ENCODE measurements at regions not wholly inside any gene's neighbourhood (a gene's known extent, or its start where the extent isn't known, plus 50 kb on each side); places are given as distances from the start of the nearest gene placed in this dataset.
"Not testable (repeated sequence)": the region's sequence is repeated elsewhere in the genome, so short reads cannot be mapped to it uniquely, and the experiment has no call there.

DNA sequence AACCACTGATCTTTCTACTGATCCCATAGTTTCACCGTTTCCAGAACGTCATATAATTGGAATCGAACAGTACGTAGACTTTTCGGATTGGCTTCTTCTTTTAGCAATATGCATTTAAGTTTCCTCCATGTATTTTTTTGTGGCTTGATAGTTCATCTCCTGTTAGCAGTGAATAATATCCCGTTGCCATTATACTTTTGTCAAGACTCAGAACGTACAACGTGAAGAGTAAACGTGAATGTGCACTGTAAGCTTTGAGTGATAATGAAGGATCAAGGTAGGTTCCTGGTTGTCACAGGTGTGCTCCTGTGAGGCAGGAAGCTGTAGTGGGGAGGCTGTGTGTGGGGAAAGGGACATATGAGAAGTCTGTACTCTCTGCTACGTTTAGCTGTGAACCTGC, 1463.7 kb downstream of the FOXD4L5 start:
- not testable (repeated sequence) for H3K36me3 ChIP-seq; H3K27ac ChIP-seq; DNase-seq (ENCODE audit: low spot score in 2 of 2); H3K4me3 ChIP-seq; H3K4me1 ChIP-seq; H3K27me3 ChIP-seq
- H3K9me3 ChIP-seq, result peaks cover 0 to 26% (median 0%) of the 10 kb centered on the region in 4 donors
- WGBS, 2 donors, result 65 to 67% methylated on average over 10 of the region's 10 CpGs

- H3K27me3 ChIP-seq; H3K4me1 ChIP-seq; DNase-seq (ENCODE audit: low spot score in 2 of 2); H3K27ac ChIP-seq; H3K36me3 ChIP-seq; H3K4me3 ChIP-seq: not testable (repeated sequence)
- WGBS, 2 donors, result 76% methylated on average over 12 to 13 of the region's 13 CpGs
- peaks cover 0 to 28% (median 0%) of the 10 kb centered on the region in 4 donors for H3K9me3 ChIP-seq
Observed at GRCh38 chr9:63820882-63821281, 1464.1 kb downstream of the FOXD4L5 start.

GRCh38 chr9:63820383-63820782, 1464.6 kb downstream of the FOXD4L5 start:
- H3K9me3 ChIP-seq, result peaks cover 0 to 32% (median 0%) of the 10 kb centered on the region in 4 donors
- H3K27ac ChIP-seq; H3K36me3 ChIP-seq; H3K4me3 ChIP-seq; DNase-seq (ENCODE audit: low spot score in 2 of 2); H3K27me3 ChIP-seq; H3K4me1 ChIP-seq: not testable (repeated sequence)
- WGBS, 2 donors, result 86 to 90% methylated on average over 3 of the region's 3 CpGs

DNA sequence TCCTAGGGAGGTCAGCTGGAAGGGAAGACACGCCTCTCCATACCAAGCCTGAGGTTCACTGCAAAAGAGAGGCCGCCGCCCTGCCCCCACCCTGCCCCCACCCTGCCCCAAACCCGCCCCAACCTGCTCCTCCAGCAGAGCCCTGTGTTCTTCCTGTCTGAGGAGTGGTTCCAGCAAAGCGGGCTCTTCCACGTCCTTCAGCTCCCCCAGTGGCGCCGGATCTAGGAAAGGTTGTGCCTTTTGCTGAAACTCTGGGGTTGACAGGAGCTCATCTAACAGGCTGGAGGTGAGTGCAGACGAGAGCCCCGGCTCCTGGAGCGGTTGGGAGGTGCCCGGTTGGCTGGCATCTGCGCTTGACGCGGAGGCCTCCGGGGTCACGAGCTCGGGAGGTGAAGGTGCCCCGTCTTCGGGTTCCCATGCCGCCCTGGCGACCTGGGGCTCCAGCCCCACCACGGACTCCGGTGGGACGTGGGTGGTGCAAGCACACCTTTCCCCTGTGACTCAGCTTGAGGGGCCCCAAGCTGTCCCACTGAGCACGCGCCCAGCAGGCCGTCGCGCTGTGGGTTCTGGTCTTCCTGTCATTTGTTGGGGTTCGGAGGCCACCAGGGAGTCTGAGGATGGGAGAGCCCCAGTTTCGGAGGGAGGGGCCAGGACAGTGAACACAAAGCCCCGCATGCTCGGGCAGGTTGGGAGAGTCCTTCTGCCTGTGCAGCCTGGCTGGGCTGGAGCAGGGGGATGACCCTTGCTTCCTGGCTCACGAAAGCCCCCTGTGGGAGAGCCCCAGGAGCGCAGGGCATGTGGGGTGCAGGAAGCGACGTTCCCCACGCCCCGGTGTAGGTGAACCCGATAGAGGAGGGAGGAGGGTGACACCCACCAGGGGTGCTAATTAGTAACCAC, 1467.1 kb downstream of the FOXD4L5 start:
- no peaks in the 10 kb centered on the region for H3K36me3 ChIP-seq
- H3K4me1 ChIP-seq, result no peaks in the 10 kb centered on the region
- H3K27me3 ChIP-seq, result peaks cover 0 to 8% of the 10 kb centered on the region in 2 donors
- no peak overlapping the region for H3K27ac ChIP-seq
- peaks cover 0 to 50% (median 0%) of the 10 kb centered on the region in 4 donors for H3K9me3 ChIP-seq
- TF ChIP-seq EP300 (IDR thresholded peaks at IDR 0.05) (no peak), POLR2A (IDR thresholded peaks at IDR 0.05) (no peak), CTCF (IDR thresholded peaks at IDR 0.05) (no peak)
- H3K4me3 ChIP-seq, result peak overlapping the region in 2 of 4 donors; percentile 10 to 22
- 25 to 33% methylated on average over 41 of the region's 41 CpGs for WGBS, 2 donors
- peak in 1 of 2 donors; percentile 38 for DNase-seq (ENCODE audit: low spot score in 2 of 2)

- no peaks in the 10 kb centered on the region for H3K4me1 ChIP-seq
- peak overlapping the region in 3 of 4 donors; percentile 53 to 68 (median 60) for H3K27ac ChIP-seq
- DNase-seq (ENCODE audit: low spot score in 2 of 2), result peak; percentile 51 to 61
- H3K36me3 ChIP-seq, result no peaks in the 10 kb centered on the region
- WGBS, 2 donors, result 16 to 23% methylated on average over 36 of the region's 36 CpGs
- peaks cover 0 to 8% of the 10 kb centered on the region in 2 donors for H3K27me3 ChIP-seq
- H3K4me3 ChIP-seq, result peak overlapping the region in 2 of 4 donors; percentile 28 to 40
- no peak for TF ChIP-seq POLR2A (IDR thresholded peaks at IDR 0.05)
- no peak for TF ChIP-seq EP300 (IDR thresholded peaks at IDR 0.05)
- no peak for TF ChIP-seq CTCF (IDR thresholded peaks at IDR 0.05)
- peaks cover 0 to 50% (median 0%) of the 10 kb centered on the region in 4 donors for H3K9me3 ChIP-seq
Observed at GRCh38 chr9:63816751-63817621, 1468.0 kb downstream of the FOXD4L5 start.

- H3K4me1 ChIP-seq; H3K27me3 ChIP-seq; H3K27ac ChIP-seq; H3K36me3 ChIP-seq; DNase-seq (ENCODE audit: low spot score in 2 of 2); H3K4me3 ChIP-seq: not testable (repeated sequence)
- H3K9me3 ChIP-seq, result peaks cover 0 to 50% (median 0%) of the 10 kb centered on the region in 4 donors
- 71% methylated on average over 29 of the region's 52 CpGs; no CpG with 5 or more reads in 1 of the 2 donors for WGBS, 2 donors
Observed at GRCh38 chr9:63814970-63815669, 1469.9 kb downstream of the FOXD4L5 start.

DNA sequence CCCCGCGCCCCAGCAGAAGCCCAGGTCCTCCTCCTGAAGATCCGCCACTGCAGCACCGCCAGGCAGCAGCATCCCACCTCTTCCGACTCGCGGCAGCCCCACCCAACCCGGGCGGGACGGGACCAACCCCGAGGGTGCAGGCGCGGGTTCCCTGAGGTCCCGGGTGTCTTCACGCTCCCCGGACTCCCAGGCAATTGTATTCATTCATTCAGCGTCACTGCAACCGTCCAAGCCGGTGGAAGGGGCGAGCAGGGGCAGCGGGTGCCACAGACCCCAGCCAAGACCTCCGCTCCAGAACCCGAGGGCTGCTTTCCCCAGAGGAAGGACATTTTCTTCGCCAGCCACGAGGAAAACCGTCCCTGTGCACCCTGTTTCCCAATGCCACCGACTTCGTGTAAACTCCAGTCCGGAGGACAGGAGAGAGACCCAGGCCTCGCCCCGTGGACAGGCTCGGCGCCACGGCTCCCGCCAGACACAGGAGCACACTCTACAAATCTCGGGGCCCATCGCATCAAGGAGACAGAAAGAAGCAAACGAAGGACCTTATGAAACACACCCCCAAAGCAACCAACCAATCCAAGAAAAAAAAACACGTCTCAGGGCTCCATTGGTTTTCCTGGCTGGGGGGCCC, 1471.5 kb downstream of the FOXD4L5 start:
- not testable (repeated sequence) for H3K36me3 ChIP-seq; H3K4me1 ChIP-seq; H3K27me3 ChIP-seq; H3K27ac ChIP-seq; DNase-seq (ENCODE audit: low spot score in 2 of 2)
- 31 to 60% methylated on average over 25 to 32 of the region's 39 CpGs for WGBS, 2 donors
- Histone ChIP-seq H3K4me3 (peak overlapping the region in 1 of 4 donors; percentile 19), H3K9me3 (peaks cover 0 to 46% (median 0%) of the 10 kb centered on the region in 4 donors)

DNA sequence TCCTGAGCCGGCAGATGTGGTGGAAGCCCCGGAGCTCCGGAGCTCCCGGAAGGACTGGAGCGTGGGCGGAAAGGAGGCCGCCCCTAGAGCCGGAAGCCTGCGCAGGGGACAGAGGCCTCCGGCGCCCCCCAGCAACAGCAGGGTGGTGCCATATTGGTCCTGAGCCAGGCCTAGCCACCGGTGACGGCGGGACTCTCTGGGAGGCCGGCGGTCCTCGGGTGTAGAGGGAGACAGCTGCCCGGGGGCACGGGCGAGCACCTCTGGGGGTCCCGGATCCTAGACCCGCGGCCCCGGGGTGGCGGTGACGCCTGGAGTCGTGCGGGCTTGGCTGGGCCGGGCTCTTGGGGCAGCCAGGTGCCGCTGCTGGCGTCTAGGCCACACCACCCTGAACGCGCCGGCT, 1472.2 kb downstream of the FOXD4L5 start:
- DNase-seq (ENCODE audit: low spot score in 2 of 2); H3K4me1 ChIP-seq; H3K27me3 ChIP-seq; H3K36me3 ChIP-seq; H3K27ac ChIP-seq; H3K4me3 ChIP-seq: not testable (repeated sequence)
- peaks cover 0 to 39% (median 0%) of the 10 kb centered on the region in 4 donors for H3K9me3 ChIP-seq
- WGBS, 2 donors, result 37 to 71% methylated on average over 20 to 33 of the region's 34 CpGs

GRCh38 chr9:63804205-63804604, 1480.8 kb downstream of the FOXD4L5 start:
- H3K27me3 ChIP-seq; H3K36me3 ChIP-seq; H3K9me3 ChIP-seq; H3K4me1 ChIP-seq; DNase-seq (ENCODE audit: low spot score in 2 of 2); H3K4me3 ChIP-seq; H3K27ac ChIP-seq: not testable (repeated sequence)
- WGBS, 2 donors, result 63 to 64% methylated on average over 5 of the region's 5 CpGs

Data from tibial nerve (tissue), 4 donors.